Smooth muscle cell (in vitro differentiated cells): ENCODE measurements at regions not wholly inside any gene's neighbourhood (a gene's known extent, or its start where the extent isn't known, plus 50 kb on each side); places are given as distances from the start of the nearest gene placed in this dataset.

Experiments
- DNase-seq: peaks from one replicate; lab custom pipeline; 2025; ENCODE audit not compliant: unreplicated experiment; lab: John Stamatoyannopoulos, UW
- H2AFZ ChIP-seq: fragments of 200-600 bp; sonication (generic); 2 replicates; pipeline ENCODE4 v1.6.0; 2016; ENCODE audit warnings: antibody characterized with exemption, low read depth, mild to moderate bottlenecking
- H3F3A ChIP-seq: fragments of 200-600 bp; sonication (generic); 2 replicates; pipeline ENCODE4 v1.6.0; 2017; ENCODE audit warnings: antibody characterized with exemption, low read depth
- H3K27ac ChIP-seq: fragments of 200-600 bp; sonication (generic); 2 replicates; pipeline ENCODE4 v1.5.1; 2016; ENCODE audit warnings: low read depth, mild to moderate bottlenecking
- H3K27me3 ChIP-seq: fragments of 200-600 bp; sonication (generic); 2 replicates; pipeline ENCODE4 v1.6.1; 2016; ENCODE audit warnings: low read depth, mild to moderate bottlenecking
- H3K36me3 ChIP-seq: fragments of 200-600 bp; sonication (generic); 2 replicates; pipeline ENCODE4 v1.5.1; 2016; ENCODE audit warnings: low read depth
- H3K4me1 ChIP-seq: fragments of 200-600 bp; sonication (generic); 2 replicates; pipeline ENCODE4 v1.5.1; 2016; ENCODE audit warnings: low read depth
- H3K4me2 ChIP-seq: fragments of 200-600 bp; sonication (generic); 2 replicates; pipeline ENCODE4 v1.6.0; 2016; ENCODE audit warnings: mild to moderate bottlenecking
- H3K4me3 ChIP-seq: fragments of 200-600 bp; sonication (generic); 2 replicates; pipeline ENCODE4 v1.5.1; 2016; ENCODE audit warnings: mild to moderate bottlenecking
- H3K79me2 ChIP-seq: fragments of 200-600 bp; sonication (generic); 2 replicates; pipeline ENCODE4 v1.6.0; 2016; ENCODE audit warnings: low read depth, mild to moderate bottlenecking
- H3K9ac ChIP-seq: fragments of 200-600 bp; sonication (generic); 2 replicates; pipeline ENCODE4 v1.6.0; 2016; ENCODE audit warnings: low read depth
- H3K9me3 ChIP-seq: fragments of 200-600 bp; sonication (generic); replicated peaks from 2 replicates; pipeline ENCODE4 v1.5.1; 2016; ENCODE audit warnings: low read depth
- H4K20me1 ChIP-seq: fragments of 200-600 bp; sonication (generic); 2 replicates; pipeline ENCODE4 v1.6.0; 2016; ENCODE audit warnings: low read depth
- WGBS: methylation state at CpG from one replicate; pipeline ENCODE4 v1.1.7; 2016; ENCODE audit warnings: low lambda C conversion rate; 5-methylcytosine and 5-hydroxymethylcytosine counted together
- TF ChIP-seq, protein P1 (sequence below): fragments of 200-600 bp; sonication (generic); IDR thresholded peaks from 2 replicates; pipeline ENCODE4 v1.5.1; 2017; ENCODE audit warnings: borderline replicate concordance, mild to moderate bottlenecking, antibody characterized with exemption; ENCODE audit not compliant: insufficient read depth, poor library complexity, severe bottlenecking

DNA sequence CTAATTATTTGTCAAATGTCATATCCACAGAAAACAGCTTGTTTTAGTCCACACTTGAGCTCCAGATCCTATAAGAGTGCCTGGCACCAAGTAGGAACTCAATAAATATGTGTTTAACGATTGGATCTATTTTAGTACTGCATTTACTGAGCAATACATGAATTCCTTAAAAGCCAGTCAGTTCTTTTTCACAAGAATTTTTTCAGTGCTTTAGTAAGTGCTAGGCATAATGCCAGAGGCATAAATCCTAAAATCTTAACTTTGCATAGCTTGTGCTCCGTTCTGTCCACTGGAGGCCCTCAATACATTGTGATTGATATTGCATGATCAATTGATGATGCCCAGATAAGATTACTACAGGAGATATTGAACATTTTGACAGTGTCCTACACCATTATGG, 67.3 kb upstream of the PCSK5 start:
- WGBS = 76% methylated on average over 2 of the region's 2 CpGs
- no peaks in the 10 kb centered on the region for H3F3A ChIP-seq
- no peaks in the 10 kb centered on the region for H3K36me3 ChIP-seq
- H3K27me3 ChIP-seq = no peaks in the 10 kb centered on the region
- H3K79me2 ChIP-seq = no peaks in the 10 kb centered on the region
- H3K9ac ChIP-seq = no peak overlapping the region
- H3K4me3 ChIP-seq = no peak overlapping the region
- H3K4me1 ChIP-seq = no peaks in the 10 kb centered on the region
- no peak overlapping the region for H3K27ac ChIP-seq
- no peak overlapping the region for H2AFZ ChIP-seq
- DNase-seq = no peak
- TF ChIP-seq, protein P1, sequence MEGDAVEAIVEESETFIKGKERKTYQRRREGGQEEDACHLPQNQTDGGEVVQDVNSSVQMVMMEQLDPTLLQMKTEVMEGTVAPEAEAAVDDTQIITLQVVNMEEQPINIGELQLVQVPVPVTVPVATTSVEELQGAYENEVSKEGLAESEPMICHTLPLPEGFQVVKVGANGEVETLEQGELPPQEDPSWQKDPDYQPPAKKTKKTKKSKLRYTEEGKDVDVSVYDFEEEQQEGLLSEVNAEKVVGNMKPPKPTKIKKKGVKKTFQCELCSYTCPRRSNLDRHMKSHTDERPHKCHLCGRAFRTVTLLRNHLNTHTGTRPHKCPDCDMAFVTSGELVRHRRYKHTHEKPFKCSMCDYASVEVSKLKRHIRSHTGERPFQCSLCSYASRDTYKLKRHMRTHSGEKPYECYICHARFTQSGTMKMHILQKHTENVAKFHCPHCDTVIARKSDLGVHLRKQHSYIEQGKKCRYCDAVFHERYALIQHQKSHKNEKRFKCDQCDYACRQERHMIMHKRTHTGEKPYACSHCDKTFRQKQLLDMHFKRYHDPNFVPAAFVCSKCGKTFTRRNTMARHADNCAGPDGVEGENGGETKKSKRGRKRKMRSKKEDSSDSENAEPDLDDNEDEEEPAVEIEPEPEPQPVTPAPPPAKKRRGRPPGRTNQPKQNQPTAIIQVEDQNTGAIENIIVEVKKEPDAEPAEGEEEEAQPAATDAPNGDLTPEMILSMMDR = no peak
- no peaks in the 10 kb centered on the region for H4K20me1 ChIP-seq
- no peaks in the 10 kb centered on the region for H3K9me3 ChIP-seq
- no peak overlapping the region for H3K4me2 ChIP-seq

DNA sequence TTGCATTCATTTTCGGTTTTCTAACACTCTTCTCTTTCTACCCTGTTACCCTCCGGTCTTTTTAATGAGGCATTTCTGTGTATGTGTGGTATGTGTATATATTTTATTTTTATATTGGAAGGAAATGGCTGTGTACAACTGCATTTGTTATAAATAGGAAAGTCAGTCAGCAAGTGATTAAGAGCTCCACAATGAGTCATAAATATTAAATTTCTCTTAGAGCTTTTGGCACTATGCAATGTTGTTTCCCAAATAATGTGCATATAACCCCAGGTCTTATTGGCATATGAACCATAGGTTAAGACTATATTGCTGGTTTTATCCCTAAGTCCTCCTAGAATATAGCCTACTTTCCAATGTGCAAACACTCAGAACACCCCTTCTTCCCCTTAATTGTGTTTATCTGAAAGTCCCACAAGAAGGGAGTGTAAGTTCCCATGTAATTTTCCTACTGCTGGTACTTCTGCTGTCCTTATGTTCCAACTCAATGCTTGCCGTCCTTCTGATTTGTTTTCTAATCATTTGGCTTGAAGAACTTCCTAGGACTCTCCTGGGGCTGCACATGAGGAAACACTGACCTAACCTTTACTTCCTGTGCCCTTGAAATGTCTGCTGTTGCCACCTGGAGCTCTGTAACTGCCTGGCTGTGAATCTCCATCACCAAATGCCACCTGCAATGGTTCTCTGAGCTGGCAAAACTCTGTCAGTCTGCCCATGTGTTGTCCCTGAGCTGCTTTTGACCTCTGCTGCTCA, 65.5 kb upstream of the PCSK5 start:
- Histone ChIP-seq H3K27me3 (no peaks in the 10 kb centered on the region), H2AFZ (no peak overlapping the region), H3K27ac (no peak overlapping the region), H3K9me3 (no peaks in the 10 kb centered on the region), H3K9ac (no peak overlapping the region), H3K4me1 (no peaks in the 10 kb centered on the region), H3K36me3 (no peaks in the 10 kb centered on the region), H3K4me3 (no peak overlapping the region), H4K20me1 (no peaks in the 10 kb centered on the region), H3F3A (no peaks in the 10 kb centered on the region), H3K4me2 (no peak overlapping the region), H3K79me2 (no peaks in the 10 kb centered on the region)
- TF ChIP-seq, protein P1 = no peak
- WGBS = 86% methylated on average over 3 of the region's 3 CpGs
- no peak for DNase-seq

DNA sequence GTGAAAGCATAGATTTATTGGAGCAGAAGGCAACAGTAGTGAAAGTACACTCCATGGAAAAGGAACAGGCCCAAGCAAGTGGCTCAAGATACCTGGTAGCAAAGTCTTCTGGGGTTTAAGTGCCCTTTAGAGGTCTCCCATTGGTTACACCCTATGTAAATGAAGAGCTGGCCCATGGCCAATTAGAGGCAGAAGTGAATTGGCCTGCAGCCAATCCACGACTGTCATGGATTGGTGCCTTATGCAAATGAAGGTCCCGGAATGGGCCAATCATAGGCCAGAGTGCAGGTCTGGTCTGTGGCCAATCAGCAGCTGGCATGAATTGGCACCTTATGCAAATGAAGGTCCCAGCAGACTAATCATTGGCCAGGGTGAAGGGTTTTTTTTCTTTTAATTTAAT, 64.2 kb upstream of the PCSK5 start:
- Histone ChIP-seq H3K36me3 (no peaks in the 10 kb centered on the region), H3F3A (no peaks in the 10 kb centered on the region), H3K9ac (no peak overlapping the region), H2AFZ (no peak overlapping the region), H3K27ac (no peak overlapping the region), H3K4me2 (no peak overlapping the region), H3K27me3 (no peaks in the 10 kb centered on the region), H4K20me1 (no peaks in the 10 kb centered on the region), H3K9me3 (no peaks in the 10 kb centered on the region), H3K4me1 (no peaks in the 10 kb centered on the region), H3K79me2 (no peaks in the 10 kb centered on the region), H3K4me3 (no peak overlapping the region)
- DNase-seq = no peak
- TF ChIP-seq, protein P1 = no peak
- 94% methylated on average over 2 of the region's 2 CpGs for WGBS

DNA sequence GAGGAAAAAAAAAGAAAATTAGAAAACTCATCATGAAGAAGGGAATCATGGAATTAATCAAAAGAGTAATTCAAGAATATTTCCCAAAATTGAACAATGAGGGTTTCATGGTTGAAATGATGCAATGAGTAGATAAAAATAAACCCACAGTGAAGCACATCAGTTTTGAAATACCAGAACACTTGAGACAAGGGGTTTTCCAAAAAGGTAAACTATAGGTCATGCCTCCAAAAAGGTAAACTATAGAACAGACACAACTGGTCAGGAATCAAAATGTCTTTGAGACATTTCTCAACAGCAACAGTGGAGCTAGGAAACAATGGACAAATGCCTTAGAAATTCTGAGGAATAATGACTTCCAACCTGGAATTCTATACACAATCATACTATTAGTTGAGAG, 60.2 kb upstream of the PCSK5 start:
- TF ChIP-seq, protein P1 = no peak
- Histone ChIP-seq H3K4me3 (no peak overlapping the region), H3K9ac (no peak overlapping the region), H4K20me1 (no peaks in the 10 kb centered on the region), H3K36me3 (no peaks in the 10 kb centered on the region), H3K27ac (no peak overlapping the region), H3K79me2 (no peaks in the 10 kb centered on the region), H3K4me1 (no peaks in the 10 kb centered on the region), H3F3A (no peaks in the 10 kb centered on the region), H3K9me3 (no peaks in the 10 kb centered on the region), H3K4me2 (no peak overlapping the region), H2AFZ (no peak overlapping the region), H3K27me3 (no peaks in the 10 kb centered on the region)
- DNase-seq = no peak
